HG03571 (cell line): ENCODE measurements at regions not wholly inside any gene's neighbourhood (a gene's known extent, or its start where the extent isn't known, plus 50 kb on each side); places are given as distances from the start of the nearest gene placed in this dataset.
"Not testable (repeated sequence)": the region's sequence is repeated elsewhere in the genome, so short reads cannot be mapped to it uniquely, and the experiment has no call there.

Experiments
- ATAC-seq: cut with Tn5 transposase; IDR thresholded peaks from one replicate; pipeline ENCODE4 v1.9.1; 2021; ENCODE audit not compliant: unreplicated experiment

DNA sequence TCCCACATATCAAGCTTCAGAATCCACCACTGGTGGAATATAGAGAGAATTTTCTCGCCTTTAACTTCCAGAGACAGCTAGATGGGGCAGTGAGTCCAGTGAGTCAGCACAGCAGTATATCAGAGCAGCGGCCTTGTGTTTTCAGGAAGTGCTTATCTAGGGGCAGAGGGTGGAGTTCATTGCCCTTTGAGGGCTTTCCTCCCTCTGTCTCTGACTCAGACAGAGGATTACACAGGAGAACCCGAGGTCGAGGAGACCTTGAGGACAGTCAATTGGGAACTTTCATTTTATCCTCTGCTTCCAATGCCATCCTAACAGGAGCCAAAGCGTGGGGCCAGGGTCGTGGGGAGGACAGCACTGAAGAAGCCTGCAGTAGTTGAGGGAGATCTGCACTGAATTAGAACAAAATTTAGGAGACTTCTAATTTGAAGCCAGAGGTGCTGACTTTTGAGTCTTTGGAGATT is 109.6 kb upstream of the UMPS start:
- ATAC-seq: no peak

DNA sequence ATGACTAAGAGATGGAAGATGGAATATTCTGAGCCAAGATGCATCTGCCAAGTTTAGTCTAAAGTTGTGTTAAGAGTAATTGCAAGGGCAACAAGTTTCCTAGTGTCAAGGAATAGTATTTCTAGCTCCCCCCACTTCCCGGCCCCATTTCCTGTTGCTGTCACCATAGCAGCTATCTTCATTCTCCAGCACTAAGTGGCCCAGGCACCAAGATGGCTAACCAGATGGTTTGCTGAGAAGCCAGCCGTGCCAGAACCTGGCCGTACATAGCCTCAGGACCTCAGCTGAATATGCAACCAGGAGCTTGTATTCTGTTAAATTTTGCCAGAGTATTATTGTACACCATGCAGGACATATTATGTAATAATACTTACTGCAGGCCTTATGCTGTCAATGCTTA is 108.8 kb upstream of the UMPS start:
- no peak for ATAC-seq

DNA sequence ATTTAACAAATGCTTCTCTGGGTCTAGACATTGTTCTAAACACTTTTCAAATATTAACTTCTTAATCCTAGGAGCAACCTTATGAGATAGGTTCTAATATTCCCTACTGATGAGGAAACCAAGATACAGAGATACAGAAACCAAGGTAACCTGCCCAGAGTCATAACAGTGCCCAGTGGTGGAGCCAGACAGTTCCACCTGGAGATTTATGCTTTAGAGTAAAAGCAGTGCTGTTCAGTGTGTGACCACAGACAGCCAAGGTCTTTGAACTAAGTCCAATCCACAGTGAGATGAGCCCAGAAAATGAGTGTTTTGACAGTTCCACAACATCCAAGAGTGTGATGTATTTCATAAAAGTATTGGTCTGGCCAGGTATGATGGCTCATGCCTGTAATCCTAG is 105.2 kb upstream of the UMPS start:
- ATAC-seq: no peak

DNA sequence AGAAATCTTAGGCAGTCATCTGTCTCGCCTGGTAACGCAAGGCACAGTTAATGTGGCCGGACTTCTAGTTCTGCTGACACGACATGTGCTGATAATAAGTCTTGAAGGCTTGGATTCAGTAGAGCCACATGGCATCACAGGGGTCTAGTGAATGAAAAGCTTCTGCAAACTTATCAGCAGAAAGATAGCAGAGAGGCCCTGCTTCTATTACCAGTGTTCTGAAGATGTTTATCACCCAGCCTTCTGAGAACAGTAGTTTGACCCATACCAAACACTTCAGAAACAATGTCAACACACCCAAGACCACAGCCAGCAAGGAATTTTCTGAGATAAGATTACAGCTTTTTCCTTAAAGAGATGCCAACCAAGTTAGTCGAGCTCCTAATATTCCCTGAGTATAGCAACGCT is 102.7 kb upstream of the UMPS start:
- ATAC-seq: no peak

DNA sequence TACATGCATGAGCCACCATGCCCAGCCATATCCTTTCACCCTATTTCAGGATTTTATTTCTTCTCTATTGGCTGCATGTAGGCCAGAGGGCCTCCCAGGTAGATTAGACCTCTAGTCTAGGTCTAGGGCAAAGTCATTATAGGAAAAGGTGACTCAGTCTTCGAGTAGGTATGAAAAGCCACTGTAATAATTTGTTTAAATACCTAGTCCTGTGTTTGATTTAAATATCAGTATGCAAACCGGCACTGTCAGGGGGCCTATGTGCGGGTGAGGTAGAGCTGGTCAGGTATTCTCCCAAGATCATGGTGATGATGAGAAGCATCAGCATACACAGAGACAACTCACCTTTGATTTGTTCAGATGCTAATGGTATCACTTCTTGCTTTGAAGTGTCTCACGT is 101.4 kb upstream of the UMPS start:
- no peak for ATAC-seq

DNA sequence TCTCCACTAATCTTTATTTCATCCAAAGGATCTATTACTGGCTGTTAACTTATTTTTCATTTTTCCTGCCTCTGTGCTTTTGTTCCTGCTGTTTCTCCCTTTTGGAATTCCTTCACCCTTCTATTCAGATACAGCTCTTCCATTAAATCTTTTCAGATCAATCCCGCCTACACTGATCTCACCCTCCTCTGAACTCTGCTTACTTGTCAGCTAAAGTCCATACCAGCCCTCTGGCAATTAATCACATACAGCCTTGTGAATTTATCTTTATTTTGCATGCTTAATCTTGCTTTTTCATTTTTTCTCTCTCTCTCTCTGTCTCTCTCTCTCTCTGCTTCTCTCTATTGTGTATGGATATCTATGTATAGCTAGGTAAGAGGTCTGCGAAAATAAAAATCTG is 100.8 kb upstream of the UMPS start:
- ATAC-seq: no peak

DNA sequence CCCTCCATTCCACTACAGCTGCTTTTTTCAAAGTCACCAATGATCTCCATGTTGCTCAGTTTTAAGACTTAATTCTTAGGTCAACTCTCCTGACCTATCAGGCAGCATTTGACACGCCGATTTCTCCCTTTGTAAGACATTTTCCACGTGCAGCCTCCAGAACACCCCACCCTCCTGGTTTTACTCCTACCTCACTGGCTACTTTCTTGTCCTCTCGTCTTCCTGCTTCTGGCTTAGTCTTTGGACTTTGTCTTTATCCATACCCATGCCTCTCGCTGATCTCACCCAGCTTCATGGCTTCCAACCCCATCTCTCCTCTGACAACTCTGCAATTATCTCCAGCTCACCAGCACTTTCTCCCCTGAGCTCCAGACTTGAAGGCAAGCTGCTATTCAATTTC is 99.3 kb upstream of the UMPS start:
- no peak for ATAC-seq

DNA sequence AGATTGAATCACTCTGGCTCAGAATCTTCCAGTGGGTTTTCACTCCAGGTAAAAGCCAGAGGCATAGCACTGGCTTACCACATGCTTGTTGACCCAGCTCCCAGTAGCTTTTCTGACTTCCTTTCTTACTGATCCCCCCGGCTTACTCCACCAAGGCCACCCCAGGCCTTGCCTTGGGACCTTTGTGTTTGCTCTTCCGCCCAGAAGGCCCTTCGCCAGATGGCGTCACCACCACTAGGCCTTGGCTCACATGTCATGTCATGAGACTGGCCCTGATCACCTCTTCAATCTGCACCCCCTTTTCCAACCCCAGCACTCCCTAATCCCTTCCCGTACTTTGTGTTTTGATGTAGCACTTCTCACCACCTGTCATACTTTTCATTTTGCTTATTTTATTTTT is 98.5 kb upstream of the UMPS start:
- no peak for ATAC-seq

DNA sequence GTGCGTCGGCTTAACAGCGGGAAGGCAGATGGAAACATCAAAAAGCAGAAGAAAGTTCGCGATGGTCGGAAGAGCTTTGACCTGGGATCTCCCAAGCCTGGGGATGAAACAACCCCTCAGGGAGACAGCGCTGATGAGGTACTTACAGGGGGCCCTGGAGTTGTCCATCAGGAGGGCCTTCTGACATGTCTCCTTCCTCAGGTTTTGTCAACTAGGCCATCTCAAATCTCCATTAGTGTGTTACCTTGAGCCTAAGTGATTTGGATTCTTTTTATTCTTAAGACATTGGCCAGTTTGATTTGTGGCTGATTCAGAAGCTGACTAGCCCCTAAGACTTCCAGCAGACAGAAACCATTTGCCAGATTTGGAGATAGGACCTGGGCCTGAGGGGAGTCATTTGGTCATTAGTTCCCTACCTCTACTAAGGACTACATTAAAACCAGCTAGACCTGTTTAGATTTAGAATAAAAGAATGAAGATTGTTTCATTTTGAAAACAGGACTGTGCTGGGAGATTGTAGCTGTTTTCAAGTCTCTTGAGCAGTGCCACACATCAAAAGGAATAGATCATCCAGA is 97.6 kb upstream of the UMPS start:
- ATAC-seq: no peak

DNA sequence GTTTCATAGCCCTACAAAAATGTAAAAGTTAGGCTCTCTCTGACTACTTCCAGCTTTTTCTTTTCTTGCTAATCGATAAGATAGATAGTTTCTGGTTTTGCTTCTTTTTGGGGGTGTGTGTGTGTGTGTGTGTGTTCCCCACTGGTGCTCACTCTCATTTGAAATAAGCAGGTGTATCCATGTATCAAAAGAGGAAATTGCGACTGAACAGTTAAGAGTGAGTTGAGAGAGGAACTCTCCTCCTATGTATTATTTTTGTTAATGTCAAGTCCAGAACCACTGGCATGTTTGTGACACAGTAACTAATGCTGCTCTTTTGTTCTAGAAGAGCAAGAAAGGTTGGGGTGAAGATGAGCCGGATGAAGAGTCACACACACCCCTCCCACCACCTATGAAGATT is 96.7 kb upstream of the UMPS start:
- no peak for ATAC-seq

DNA sequence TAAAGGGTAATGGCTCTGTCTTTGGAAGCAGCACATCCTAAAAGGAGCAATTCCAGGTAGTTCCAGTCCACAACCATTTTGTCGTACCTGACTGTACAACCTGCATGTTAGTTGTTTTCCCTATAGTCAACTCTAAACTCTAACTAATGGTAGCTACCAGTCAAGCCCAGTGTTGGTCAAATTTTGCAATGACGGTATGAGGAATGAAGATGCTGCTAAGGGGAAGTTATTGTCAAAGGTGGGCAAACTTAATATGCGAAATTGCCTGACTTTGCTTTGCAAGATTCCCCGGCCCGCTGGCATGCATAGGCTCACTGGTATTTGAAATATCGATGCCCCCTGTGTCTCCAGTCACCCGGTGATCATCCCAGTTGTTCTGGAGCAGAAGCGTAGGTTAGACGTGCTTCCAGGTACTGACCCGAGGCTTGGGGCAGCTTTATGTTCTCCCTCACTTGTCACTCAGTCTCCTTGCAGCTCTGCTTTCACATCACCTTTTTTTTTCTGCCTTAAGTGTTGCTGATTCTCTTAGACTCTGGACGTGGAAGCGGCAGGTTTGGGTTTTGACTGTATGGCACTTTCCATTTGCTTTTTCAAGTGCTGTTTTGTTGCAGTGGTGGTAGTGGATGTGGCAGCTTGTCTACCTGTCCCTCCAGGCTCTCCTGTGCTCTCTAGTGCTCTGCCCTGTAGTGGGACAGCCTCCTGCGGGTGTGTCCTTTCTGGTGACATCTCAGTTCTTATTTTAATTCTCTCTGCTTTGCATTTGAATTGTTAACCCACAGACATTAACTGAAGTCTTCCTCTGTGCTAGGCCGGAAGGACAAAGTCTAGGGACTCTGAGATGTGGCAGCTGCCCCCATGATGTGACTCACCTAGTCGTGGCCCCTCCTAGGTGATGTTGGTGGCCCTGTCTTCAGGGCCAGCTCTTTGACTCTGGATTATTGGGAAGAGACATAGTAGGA is 95.8 kb upstream of the UMPS start:
- ATAC-seq: no peak

DNA sequence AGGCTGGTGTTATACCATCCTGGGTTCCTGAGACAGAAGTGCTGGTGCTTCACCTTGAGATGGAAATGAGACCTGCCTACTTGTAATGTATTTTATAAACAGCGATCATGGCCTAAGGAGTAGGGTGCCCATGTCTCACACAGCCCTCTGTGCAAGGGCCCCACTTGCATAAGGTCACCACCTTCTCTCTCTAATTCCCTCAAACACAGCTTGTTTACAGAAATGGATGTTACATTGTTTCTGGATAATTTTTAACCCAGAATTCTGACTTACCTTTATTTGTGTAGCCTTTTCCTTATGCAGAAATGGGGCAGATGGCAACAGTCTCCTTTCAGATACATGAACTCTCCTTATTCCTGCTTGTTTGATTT is 95.1 kb upstream of the UMPS start:
- no peak for ATAC-seq

DNA sequence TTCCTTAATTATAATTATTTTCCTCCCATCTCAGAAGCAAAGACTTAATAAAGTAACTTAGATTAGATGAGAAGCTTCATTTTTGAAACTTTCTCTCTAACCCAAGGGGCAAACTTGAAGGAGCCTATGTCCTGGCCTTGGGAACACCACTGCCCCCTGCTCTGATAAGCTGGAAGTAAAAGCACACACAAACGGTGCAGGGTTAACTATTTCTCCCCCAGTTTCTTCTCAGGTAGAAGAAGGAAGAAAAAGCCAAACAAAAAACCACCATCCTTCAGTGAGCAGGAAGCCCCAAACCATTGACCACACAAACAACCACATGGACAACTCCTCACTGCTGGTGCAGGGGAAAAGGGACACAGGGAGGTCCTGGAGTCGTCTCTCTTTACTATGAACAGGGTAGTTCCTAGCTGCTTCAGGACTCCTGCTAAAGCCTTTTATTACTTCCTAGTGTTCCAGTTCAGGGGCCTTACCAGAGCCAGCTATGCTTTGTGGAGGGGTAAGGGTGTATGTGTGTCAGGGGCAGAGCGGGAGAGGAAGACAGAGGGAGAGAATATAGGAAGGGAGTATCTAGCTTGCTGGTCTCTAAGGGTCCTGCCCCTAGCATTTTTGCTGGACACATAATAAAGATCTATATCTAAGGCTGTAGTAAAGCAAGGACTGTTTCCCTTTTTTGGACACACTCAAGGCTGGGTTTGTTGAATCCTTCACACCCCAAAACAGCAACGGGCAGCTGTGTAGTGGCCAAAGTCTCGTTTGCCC is 94.0 kb upstream of the UMPS start:
- ATAC-seq: no peak

DNA sequence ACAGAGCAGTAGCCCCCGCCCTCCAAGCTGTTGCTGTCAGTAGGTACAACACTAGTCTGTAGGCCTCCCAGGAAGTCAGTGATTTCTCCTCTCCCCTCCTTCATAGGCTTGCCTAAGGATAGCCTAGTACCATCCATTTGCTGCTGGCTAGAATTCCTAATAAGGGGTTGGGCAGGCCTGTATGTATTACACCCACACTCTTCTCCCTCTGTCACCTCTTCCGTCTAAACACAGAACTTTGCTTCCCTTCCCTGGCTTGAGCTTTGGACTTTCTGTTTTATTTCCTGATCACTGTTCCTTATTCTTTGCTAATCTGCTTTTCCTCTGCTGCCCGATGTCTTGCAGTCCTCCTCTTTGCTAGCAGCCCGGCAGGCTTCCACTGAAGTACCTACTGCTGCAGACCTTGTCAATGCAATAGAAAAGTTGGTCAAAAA is 93.4 kb upstream of the UMPS start:
- no peak for ATAC-seq

DNA sequence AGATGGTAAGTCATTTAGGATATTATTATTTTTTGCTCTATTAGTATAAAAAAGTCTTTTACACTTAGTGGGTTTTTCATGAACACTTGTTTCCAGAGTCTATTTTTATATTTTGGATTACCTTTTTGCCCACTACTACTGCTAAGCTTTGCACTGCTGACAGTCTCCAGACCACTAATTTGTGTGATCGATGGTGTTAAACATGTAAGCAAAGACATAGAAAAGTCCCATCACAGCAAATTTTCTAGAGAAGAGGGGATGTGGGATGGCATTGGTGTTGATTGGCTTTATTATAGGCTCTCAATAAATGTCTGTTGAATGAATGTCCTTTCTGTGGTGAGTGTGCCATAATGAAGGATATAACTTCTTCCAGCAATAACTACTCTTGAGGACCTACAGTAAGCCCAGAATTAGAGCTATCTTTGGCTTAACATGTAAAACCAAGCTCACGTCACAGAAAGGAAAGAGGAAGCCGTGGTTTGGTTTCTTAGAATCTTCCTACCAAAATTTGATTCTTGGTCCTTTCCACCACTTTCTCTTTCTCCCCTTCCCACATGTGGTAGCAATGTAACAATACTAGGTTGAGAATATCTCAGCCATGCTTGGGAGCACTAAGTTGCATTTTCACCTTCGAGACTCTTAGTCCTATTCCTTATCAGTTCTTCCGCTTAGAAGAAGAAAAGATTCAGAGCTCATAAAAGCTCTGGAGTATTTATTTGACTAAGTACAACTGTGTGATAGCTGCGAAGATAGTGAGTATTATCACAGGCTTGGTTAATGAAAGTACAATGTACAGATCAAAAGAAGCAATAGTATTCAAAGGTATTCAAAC is 90.6 kb upstream of the UMPS start:
- no peak for ATAC-seq

DNA sequence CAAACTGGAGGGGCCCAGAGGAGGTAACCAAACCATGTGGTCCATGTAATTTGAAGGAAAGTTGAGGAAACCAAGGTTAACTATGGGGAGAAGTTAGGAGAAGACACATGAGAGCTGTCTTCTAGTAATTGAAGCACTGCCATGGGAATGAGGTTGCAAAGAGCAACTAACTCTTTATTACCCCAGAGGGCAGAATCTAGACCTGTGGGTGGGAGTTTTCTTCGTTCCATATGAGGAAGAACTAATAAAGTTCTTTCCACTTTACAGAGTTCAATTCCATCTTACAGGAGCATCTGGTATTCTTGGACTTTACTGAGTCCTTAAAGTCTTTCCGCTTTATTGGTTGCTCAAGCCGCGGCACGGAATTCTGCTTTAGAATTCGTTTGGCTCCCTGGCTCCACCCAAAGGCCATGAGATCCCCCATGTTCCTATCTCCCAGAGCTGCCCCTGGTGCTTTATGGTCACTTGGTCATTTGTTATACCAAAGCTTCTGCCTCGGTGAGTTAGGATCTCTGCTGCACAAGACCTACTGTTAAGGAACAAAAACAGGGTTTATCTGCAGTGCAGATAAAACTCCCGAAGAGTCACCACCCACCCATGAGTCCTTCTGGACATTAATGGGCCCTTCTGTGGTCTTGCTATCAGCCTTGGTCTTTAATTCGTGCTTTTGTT is 89.5 kb upstream of the UMPS start:
- no peak for ATAC-seq

DNA sequence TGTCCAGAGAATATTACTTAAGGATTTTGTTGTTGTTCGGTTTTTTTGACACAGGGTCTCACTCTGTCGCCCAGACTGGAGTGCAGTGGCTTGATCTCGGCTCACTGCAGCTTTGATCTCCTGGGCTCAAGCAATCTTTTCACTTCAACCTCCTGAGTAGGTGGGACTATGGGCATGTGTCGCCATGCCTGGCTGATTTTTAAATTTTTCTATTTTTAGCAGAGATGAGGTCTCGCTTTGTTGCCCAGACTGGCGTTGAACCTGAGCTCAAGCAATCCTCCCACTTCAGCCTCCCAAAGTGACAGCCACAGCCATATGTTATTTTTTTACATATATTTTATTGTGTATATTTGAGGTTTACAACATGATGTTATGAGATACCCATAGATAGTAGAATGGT is 86.8 kb upstream of the UMPS start:
- ATAC-seq: no peak

DNA sequence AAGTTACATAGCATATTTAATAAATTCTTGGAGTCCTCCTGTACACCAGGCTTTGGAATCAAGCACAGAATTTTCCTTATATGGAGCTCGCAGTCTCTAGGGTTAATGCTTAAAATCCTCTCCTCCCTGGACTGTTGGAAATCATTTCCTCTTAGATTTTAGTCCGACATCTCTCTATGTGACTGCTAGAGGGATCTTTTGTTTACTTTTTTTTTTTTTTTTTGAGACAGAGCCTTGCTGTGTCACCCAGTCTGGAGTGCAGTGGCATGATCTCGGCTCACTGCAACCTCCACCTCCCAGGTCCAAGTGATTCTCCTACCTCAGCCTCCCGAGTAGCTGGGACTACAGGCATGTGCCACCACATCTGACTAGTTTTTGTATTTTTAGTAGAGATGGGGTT is 84.1 kb upstream of the UMPS start:
- not testable (repeated sequence) for ATAC-seq

DNA sequence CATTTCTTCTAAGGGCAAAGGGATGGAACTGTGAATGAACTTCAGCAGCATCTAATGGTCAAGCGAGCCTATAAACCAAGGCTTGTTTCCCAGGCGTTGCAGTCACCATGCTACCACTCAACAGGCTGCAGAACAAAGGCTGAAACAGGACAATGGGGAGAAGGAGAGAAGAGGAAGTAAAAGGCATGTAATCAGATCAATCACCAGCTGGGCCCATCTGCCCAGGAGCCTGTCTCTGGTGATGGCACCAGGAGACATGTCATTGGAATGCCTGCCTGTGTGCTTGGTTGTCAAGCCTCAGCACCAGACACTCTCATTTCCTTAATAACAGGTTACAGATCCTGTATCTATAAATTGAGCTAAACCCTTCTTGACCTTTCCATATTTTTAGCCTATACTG is 81.7 kb upstream of the UMPS start:
- ATAC-seq: no peak

DNA sequence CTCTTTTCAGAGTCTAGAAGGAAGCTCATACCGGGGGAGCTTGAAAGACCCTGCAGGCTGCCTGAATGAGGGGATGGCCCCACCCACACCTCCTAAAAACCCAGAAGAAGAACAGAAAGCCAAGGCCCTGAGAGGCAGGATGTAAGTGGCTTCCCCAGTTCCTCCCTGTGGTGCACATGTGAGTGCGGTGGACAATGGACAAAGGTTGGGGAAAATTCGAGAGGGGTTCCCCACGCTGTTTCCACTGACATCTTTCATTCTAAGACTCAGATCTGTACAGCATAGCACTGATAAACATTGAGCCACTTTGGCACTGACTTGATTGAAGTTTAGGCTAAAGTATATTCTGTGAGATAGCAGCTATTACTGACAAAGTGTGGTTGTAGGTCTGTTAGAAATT is 79.5 kb upstream of the UMPS start:
- ATAC-seq: peak; percentile 53
